GM18519 (cell line): ENCODE measurements at regions not wholly inside any gene's neighbourhood (a gene's known extent, or its start where the extent isn't known, plus 50 kb on each side); places are given as distances from the start of the nearest gene placed in this dataset.
"Not testable (repeated sequence)": the region's sequence is repeated elsewhere in the genome, so short reads cannot be mapped to it uniquely, and the experiment has no call there.

Experiments used
- ATAC-seq: cut with Tn5 transposase; IDR thresholded peaks from one replicate; pipeline ENCODE4 v1.9.1; 2021; ENCODE audit warnings: mild to moderate bottlenecking, moderate library complexity; ENCODE audit not compliant: unreplicated experiment, low FRiP score

GRCh38 chr10:28188526-28188925, 114.3 kb downstream of the MPP7 start:
- no peak for ATAC-seq

GRCh38 chr10:28186887-28187578, 115.8 kb downstream of the MPP7 start:
- no peak for ATAC-seq

GRCh38 chr10:28186461-28186860, 116.4 kb downstream of the MPP7 start:
- ATAC-seq: no peak

GRCh38 chr10:28184810-28185209, 118.1 kb downstream of the MPP7 start:
- ATAC-seq: no peak

GRCh38 chr10:28181478-28182096, 121.3 kb downstream of the MPP7 start:
- no peak for ATAC-seq

GRCh38 chr10:28180654-28181053, 122.2 kb downstream of the MPP7 start:
- no peak for ATAC-seq

- ATAC-seq: no peak
These were observed 123.1 kb downstream of the MPP7 start for GRCh38 chr10:28179743-28180099.

- peak; percentile 51 for ATAC-seq
These were observed 123.7 kb downstream of the MPP7 start for GRCh38 chr10:28179006-28179742.

- ATAC-seq: no peak
These were observed 124.8 kb downstream of the MPP7 start for GRCh38 chr10:28177944-28178637.

- ATAC-seq: not testable (repeated sequence)
These were observed 126.4 kb downstream of the MPP7 start for GRCh38 chr10:28176498-28176897.

- no peak for ATAC-seq
These were observed 130.6 kb downstream of the MPP7 start for GRCh38 chr10:28172223-28172610.

- no peak for ATAC-seq
These were observed 131.2 kb downstream of the MPP7 start for GRCh38 chr10:28171468-28172222.

- no peak for ATAC-seq
These were observed 133.3 kb downstream of the MPP7 start for GRCh38 chr10:28169525-28169924.

- no peak for ATAC-seq
These were observed 141.9 kb downstream of the MPP7 start for GRCh38 chr10:28160866-28161405.

GRCh38 chr10:28157379-28157778, 145.5 kb downstream of the MPP7 start:
- no peak for ATAC-seq

GRCh38 chr10:28155726-28156125, 147.1 kb downstream of the MPP7 start:
- no peak for ATAC-seq

GRCh38 chr10:28151636-28152035, 151.2 kb downstream of the MPP7 start:
- ATAC-seq: no peak

GRCh38 chr10:28149746-28150145, 150.9 kb upstream of the ODAD2 start:
- no peak for ATAC-seq

GRCh38 chr10:28147706-28148105, 148.8 kb upstream of the ODAD2 start:
- no peak for ATAC-seq

- ATAC-seq: no peak
These were observed 140.3 kb upstream of the ODAD2 start for GRCh38 chr10:28139138-28139537.
